Stimulated activated naive B cell treated with anti-CD40 and anti-IgM and Interleukin-4, amounts not matched to agents 10 μg/mL and 1 μg/mL and 100 μg/mL, for 72 hours (primary cell): ENCODE measurements at regions not wholly inside any gene's neighbourhood (a gene's known extent, or its start where the extent isn't known, plus 50 kb on each side); places are given as distances from the start of the nearest gene placed in this dataset.

Source experiments
- ATAC-seq, 2 donors: fragments of 150-1000 bp; cut with Tn5 transposase; replicated peaks; 2 replicates each; pipeline ENCODE4 v1.10.0; 2021; ENCODE audit warnings: moderate library complexity in 1 of 2
- DNase-seq: peaks from one replicate; pipeline ENCODE4 v3.0.0; 2021
- H3K27ac Mint-ChIP-seq: one replicate; pipeline ENCODE4 v1.8.0; 2022; ENCODE audit warnings: mild to moderate bottlenecking, mixed read lengths
- H3K27me3 Mint-ChIP-seq, 2 donors: one replicate each; pipeline ENCODE4 v1.8.0; 2022; ENCODE audit warnings: mixed read lengths in 2 of 2
- H3K36me3 Mint-ChIP-seq, 2 donors: one replicate each; pipeline ENCODE4 v1.8.0; 2022; ENCODE audit warnings: mixed read lengths in 2 of 2, mild to moderate bottlenecking in 1 of 2
- H3K4me1 Mint-ChIP-seq, 2 donors: one replicate each; pipeline ENCODE4 v1.8.0; 2022; ENCODE audit warnings: mixed read lengths in 2 of 2, mild to moderate bottlenecking in 1 of 2
- H3K4me3 Mint-ChIP-seq, 2 donors: one replicate each; pipeline ENCODE4 v1.8.0; 2022; ENCODE audit warnings: mild to moderate bottlenecking in 2 of 2, mixed read lengths in 2 of 2, moderate library complexity in 1 of 2
- H3K9me3 Mint-ChIP-seq, 2 donors: one replicate each; pipeline ENCODE4 v1.8.0; 2022; ENCODE audit warnings: mixed read lengths in 2 of 2, mild to moderate bottlenecking in 1 of 2

- DNase-seq, result no peak
- H3K4me3 Mint-ChIP-seq, result no peak overlapping the region
- no peak for ATAC-seq
- H3K4me1 Mint-ChIP-seq, result no peaks in the 10 kb centered on the region
- H3K9me3 Mint-ChIP-seq, result peaks cover 0 to 11% of the 10 kb centered on the region in 2 donors
- H3K36me3 Mint-ChIP-seq, result no peaks in the 10 kb centered on the region
- H3K27me3 Mint-ChIP-seq, result no peaks in the 10 kb centered on the region
- H3K27ac Mint-ChIP-seq, result no peak overlapping the region
Observed at GRCh38 chr13:58597552-58597951, 966.0 kb downstream of the PCDH17 start.

GRCh38 chr13:58598241-58598640 lies 966.7 kb downstream of the PCDH17 start:
- H3K36me3 Mint-ChIP-seq, result no peaks in the 10 kb centered on the region
- H3K4me3 Mint-ChIP-seq, result no peak overlapping the region
- no peak for DNase-seq
- H3K4me1 Mint-ChIP-seq, result no peaks in the 10 kb centered on the region
- no peaks in the 10 kb centered on the region for H3K27me3 Mint-ChIP-seq
- ATAC-seq, result no peak
- H3K9me3 Mint-ChIP-seq, result peaks cover 0 to 12% of the 10 kb centered on the region in 2 donors
- H3K27ac Mint-ChIP-seq, result no peak overlapping the region

- H3K9me3 Mint-ChIP-seq, result peaks cover 12 to 15% of the 10 kb centered on the region in 2 donors
- H3K4me1 Mint-ChIP-seq, result no peaks in the 10 kb centered on the region
- no peak overlapping the region for H3K27ac Mint-ChIP-seq
- no peak for ATAC-seq
- no peaks in the 10 kb centered on the region for H3K27me3 Mint-ChIP-seq
- DNase-seq, result no peak
- H3K4me3 Mint-ChIP-seq, result no peak overlapping the region
- H3K36me3 Mint-ChIP-seq, result no peaks in the 10 kb centered on the region
Observed at GRCh38 chr13:58611117-58611516, 979.6 kb downstream of the PCDH17 start.

GRCh38 chr13:58617880-58618665 lies 986.5 kb downstream of the PCDH17 start:
- ATAC-seq (no peak), DNase-seq (no peak)
- Mint-ChIP-seq H3K9me3 (peaks cover 3 to 6% of the 10 kb centered on the region in 2 donors), H3K4me3 (no peak overlapping the region), H3K4me1 (no peaks in the 10 kb centered on the region), H3K27me3 (no peaks in the 10 kb centered on the region), H3K36me3 (no peaks in the 10 kb centered on the region), H3K27ac (no peak overlapping the region)

GRCh38 chr13:58619396-58620113 lies 988.0 kb downstream of the PCDH17 start:
- H3K27me3 Mint-ChIP-seq, result no peaks in the 10 kb centered on the region
- no peak overlapping the region for H3K27ac Mint-ChIP-seq
- DNase-seq (no peak), ATAC-seq (no peak)
- no peak overlapping the region for H3K4me3 Mint-ChIP-seq
- H3K4me1 Mint-ChIP-seq, result no peaks in the 10 kb centered on the region
- H3K36me3 Mint-ChIP-seq, result no peaks in the 10 kb centered on the region
- peaks cover 0 to 2% of the 10 kb centered on the region in 2 donors for H3K9me3 Mint-ChIP-seq

GRCh38 chr13:58620176-58620575 lies 988.6 kb downstream of the PCDH17 start:
- no peaks in the 10 kb centered on the region for H3K4me1 Mint-ChIP-seq
- DNase-seq (no peak), ATAC-seq (no peak)
- no peaks in the 10 kb centered on the region for H3K36me3 Mint-ChIP-seq
- H3K9me3 Mint-ChIP-seq, result peaks cover 0 to 2% of the 10 kb centered on the region in 2 donors
- no peak overlapping the region for H3K27ac Mint-ChIP-seq
- H3K4me3 Mint-ChIP-seq, result no peak overlapping the region
- H3K27me3 Mint-ChIP-seq, result no peaks in the 10 kb centered on the region

GRCh38 chr13:58625703-58626389 lies 994.3 kb downstream of the PCDH17 start:
- H3K27ac Mint-ChIP-seq, result no peak overlapping the region
- no peaks in the 10 kb centered on the region for H3K4me1 Mint-ChIP-seq
- no peak for ATAC-seq
- peaks cover 18 to 23% of the 10 kb centered on the region in 2 donors for H3K9me3 Mint-ChIP-seq
- no peak for DNase-seq
- H3K27me3 Mint-ChIP-seq, result no peaks in the 10 kb centered on the region
- no peak overlapping the region for H3K4me3 Mint-ChIP-seq
- H3K36me3 Mint-ChIP-seq, result no peaks in the 10 kb centered on the region

- no peaks in the 10 kb centered on the region for H3K27me3 Mint-ChIP-seq
- H3K4me1 Mint-ChIP-seq, result no peaks in the 10 kb centered on the region
- no peaks in the 10 kb centered on the region for H3K36me3 Mint-ChIP-seq
- H3K9me3 Mint-ChIP-seq, result peaks cover 15 to 20% of the 10 kb centered on the region in 2 donors
- ATAC-seq (no peak), DNase-seq (no peak)
- no peak overlapping the region for H3K4me3 Mint-ChIP-seq
- no peak overlapping the region for H3K27ac Mint-ChIP-seq
Observed at GRCh38 chr13:58630794-58631193, 999.2 kb downstream of the PCDH17 start.

GRCh38 chr13:58633226-58633625 lies 1001.7 kb downstream of the PCDH17 start:
- no peak for ATAC-seq
- Mint-ChIP-seq H3K9me3 (no peaks in the 10 kb centered on the region), H3K36me3 (no peaks in the 10 kb centered on the region), H3K27me3 (no peaks in the 10 kb centered on the region), H3K4me1 (no peaks in the 10 kb centered on the region), H3K4me3 (no peak overlapping the region), H3K27ac (no peak overlapping the region)
- no peak for DNase-seq

- Mint-ChIP-seq H3K36me3 (no peaks in the 10 kb centered on the region), H3K9me3 (peaks cover 0 to 1% of the 10 kb centered on the region in 2 donors), H3K27ac (no peak overlapping the region), H3K4me3 (no peak overlapping the region), H3K4me1 (no peaks in the 10 kb centered on the region), H3K27me3 (no peaks in the 10 kb centered on the region)
- DNase-seq (no peak), ATAC-seq (no peak)
Observed at GRCh38 chr13:58655086-58655485, 1023.5 kb downstream of the PCDH17 start.

- Mint-ChIP-seq H3K36me3 (no peaks in the 10 kb centered on the region), H3K27me3 (no peaks in the 10 kb centered on the region), H3K27ac (no peak overlapping the region), H3K4me1 (no peaks in the 10 kb centered on the region), H3K4me3 (no peak overlapping the region), H3K9me3 (peaks cover 0 to 3% of the 10 kb centered on the region in 2 donors)
- DNase-seq (no peak), ATAC-seq (no peak)
Observed at GRCh38 chr13:58660826-58661225, 1029.3 kb downstream of the PCDH17 start.

- H3K36me3 Mint-ChIP-seq, result no peaks in the 10 kb centered on the region
- DNase-seq, result no peak
- H3K4me1 Mint-ChIP-seq, result no peaks in the 10 kb centered on the region
- H3K27me3 Mint-ChIP-seq, result no peaks in the 10 kb centered on the region
- H3K4me3 Mint-ChIP-seq, result no peak overlapping the region
- no peak overlapping the region for H3K27ac Mint-ChIP-seq
- no peaks in the 10 kb centered on the region for H3K9me3 Mint-ChIP-seq
- no peak for ATAC-seq
Observed at GRCh38 chr13:58666331-58666730, 1034.8 kb downstream of the PCDH17 start.

- ATAC-seq, result no peak
- no peak overlapping the region for H3K4me3 Mint-ChIP-seq
- no peaks in the 10 kb centered on the region for H3K36me3 Mint-ChIP-seq
- H3K27ac Mint-ChIP-seq, result no peak overlapping the region
- H3K9me3 Mint-ChIP-seq, result no peaks in the 10 kb centered on the region
- H3K27me3 Mint-ChIP-seq, result no peaks in the 10 kb centered on the region
- DNase-seq, result no peak
- H3K4me1 Mint-ChIP-seq, result no peaks in the 10 kb centered on the region
Observed at GRCh38 chr13:58667096-58667495, 1035.6 kb downstream of the PCDH17 start.

GRCh38 chr13:58680115-58680514 lies 1048.6 kb downstream of the PCDH17 start:
- no peak for DNase-seq
- H3K9me3 Mint-ChIP-seq, result peaks cover 0 to 4% of the 10 kb centered on the region in 2 donors
- no peak for ATAC-seq
- H3K36me3 Mint-ChIP-seq, result no peaks in the 10 kb centered on the region
- H3K4me1 Mint-ChIP-seq, result no peaks in the 10 kb centered on the region
- no peaks in the 10 kb centered on the region for H3K27me3 Mint-ChIP-seq
- no peak overlapping the region for H3K27ac Mint-ChIP-seq
- no peak overlapping the region for H3K4me3 Mint-ChIP-seq
